OCI-LY1 (cell line): ENCODE measurements at regions not wholly inside any gene's neighbourhood (a gene's known extent, or its start where the extent isn't known, plus 50 kb on each side); places are given as distances from the start of the nearest gene placed in this dataset.

Source experiments
- H2AFZ ChIP-seq: fragments of 200-600 bp; sonication (generic), shearing (Covaris generic); 2 replicates; pipeline ENCODE4 v1.6.0; 2014; ENCODE audit warnings: antibody characterized with exemption, mild to moderate bottlenecking, low read length
- H3F3A ChIP-seq: fragments of 200-600 bp; sonication (generic), shearing (Covaris generic); 2 replicates; pipeline ENCODE4 v1.6.0; 2014; ENCODE audit warnings: mild to moderate bottlenecking, antibody characterized with exemption, low read length, moderate library complexity; ENCODE audit not compliant: insufficient read depth
- H3K27ac ChIP-seq: fragments of 200-600 bp; sonication (generic); 2 replicates; pipeline ENCODE4 v1.5.1; 2014; ENCODE audit warnings: low read length, mixed run types, mild to moderate bottlenecking, low read depth; ENCODE audit not compliant: poor library complexity, severe bottlenecking
- H3K27me3 ChIP-seq: fragments of 200-600 bp; sonication (generic); 2 replicates; pipeline ENCODE4 v1.6.0; 2014; ENCODE audit warnings: antibody characterized with exemption, mild to moderate bottlenecking, low read length, moderate library complexity; ENCODE audit not compliant: insufficient read depth
- H3K36me3 ChIP-seq: fragments of 200-600 bp; sonication (generic); 2 replicates; pipeline ENCODE4 v1.6.1; 2014; ENCODE audit warnings: mild to moderate bottlenecking, antibody characterized with exemption, low read length, moderate library complexity, mixed read lengths; ENCODE audit not compliant: insufficient read depth
- H3K4me1 ChIP-seq: fragments of 200-600 bp; sonication (generic); 2 replicates; pipeline ENCODE4 v1.5.1; 2014; ENCODE audit warnings: mild to moderate bottlenecking, low read length, moderate library complexity; ENCODE audit not compliant: insufficient read depth, severe bottlenecking
- H3K4me2 ChIP-seq: fragments of 200-600 bp; sonication (generic), shearing (Covaris generic); 2 replicates; pipeline ENCODE4 v1.6.1; 2014; ENCODE audit warnings: low read length
- H3K4me3 ChIP-seq: fragments of 200-600 bp; sonication (generic); 2 replicates; pipeline ENCODE4 v1.5.1; 2014; ENCODE audit warnings: low read length, low read depth, mild to moderate bottlenecking, mixed read lengths; ENCODE audit not compliant: poor library complexity, severe bottlenecking
- H3K79me2 ChIP-seq: fragments of 200-600 bp; shearing (Covaris generic); 2 replicates; pipeline ENCODE4 v1.6.1; 2016; ENCODE audit warnings: mixed run types, low read length, mixed read lengths; ENCODE audit not compliant: insufficient read depth
- H3K9ac ChIP-seq: fragments of 200-600 bp; sonication (generic), shearing (Covaris generic); 2 replicates; pipeline ENCODE4 v1.6.1; 2014; ENCODE audit warnings: mild to moderate bottlenecking, low read length, mixed read lengths
- H3K9me2 ChIP-seq: fragments of 200-600 bp; sonication (generic), shearing (Covaris generic); 2 replicates; pipeline ENCODE4 v1.6.1; 2014; ENCODE audit warnings: low read depth, mild to moderate bottlenecking, low read length, mixed read lengths
- H3K9me3 ChIP-seq: fragments of 200-600 bp; shearing (Covaris generic); 2 replicates; pipeline ENCODE4 v1.6.1; 2014; ENCODE audit warnings: low read length, mixed read lengths
- H4K20me1 ChIP-seq: fragments of 200-600 bp; sonication (generic), shearing (Covaris generic); 2 replicates; pipeline ENCODE4 v1.6.0; 2016; ENCODE audit warnings: mild to moderate bottlenecking, low read length; ENCODE audit not compliant: insufficient read depth
- CTCF ChIP-seq: fragments of 200-600 bp; sonication (generic), shearing (Covaris generic); IDR thresholded peaks from 2 replicates; pipeline ENCODE4 v1.5.1; 2017; ENCODE audit warnings: mild to moderate bottlenecking, antibody characterized with exemption, low read length, moderate library complexity, mixed read lengths
- EZH2 ChIP-seq: fragments of 200-600 bp; sonication (generic), shearing (Covaris generic); IDR thresholded peaks from 2 replicates; pipeline ENCODE4 v1.8.0; 2017; ENCODE audit warnings: borderline replicate concordance, mixed run types, mild to moderate bottlenecking, antibody characterized with exemption, low read length, moderate library complexity, mixed read lengths

- Histone ChIP-seq H3F3A (no peaks in the 10 kb centered on the region), H3K27ac (no peak overlapping the region), H2AFZ (no peak overlapping the region), H3K9me2 (no peaks in the 10 kb centered on the region), H3K4me2 (no peak overlapping the region), H3K27me3 (no peaks in the 10 kb centered on the region), H3K36me3 (no peaks in the 10 kb centered on the region), H3K79me2 (no peaks in the 10 kb centered on the region), H4K20me1 (no peaks in the 10 kb centered on the region), H3K9me3 (no peaks in the 10 kb centered on the region), H3K9ac (no peak overlapping the region), H3K4me3 (no peak overlapping the region), H3K4me1 (no peaks in the 10 kb centered on the region)
- TF ChIP-seq CTCF (no peak), EZH2 (no peak)
Observed at GRCh38 chr5:125743939-125744338, 679.3 kb upstream of the GRAMD2B start.

GRCh38 chr5:125746917-125747316, 676.3 kb upstream of the GRAMD2B start:
- Histone ChIP-seq H3K9ac (no peak overlapping the region), H3K4me2 (no peak overlapping the region), H3K4me1 (no peaks in the 10 kb centered on the region), H3K27ac (no peak overlapping the region), H3K9me3 (no peaks in the 10 kb centered on the region), H3K27me3 (no peaks in the 10 kb centered on the region), H3K79me2 (no peaks in the 10 kb centered on the region), H3K9me2 (no peaks in the 10 kb centered on the region), H3F3A (no peaks in the 10 kb centered on the region), H3K36me3 (no peaks in the 10 kb centered on the region), H4K20me1 (no peaks in the 10 kb centered on the region), H2AFZ (no peak overlapping the region), H3K4me3 (no peak overlapping the region)
- no peak for TF ChIP-seq EZH2

GRCh38 chr5:125750147-125750860, 672.9 kb upstream of the GRAMD2B start:
- TF ChIP-seq EZH2 (no peak), CTCF (no peak)
- Histone ChIP-seq H3K36me3 (no peaks in the 10 kb centered on the region), H4K20me1 (no peaks in the 10 kb centered on the region), H3K4me2 (no peak overlapping the region), H3K27me3 (no peaks in the 10 kb centered on the region), H3K4me3 (no peak overlapping the region), H3K9ac (no peak overlapping the region), H3K79me2 (no peaks in the 10 kb centered on the region), H3K27ac (no peak overlapping the region), H3K9me2 (no peaks in the 10 kb centered on the region), H3K9me3 (no peaks in the 10 kb centered on the region), H3F3A (no peaks in the 10 kb centered on the region), H3K4me1 (no peaks in the 10 kb centered on the region), H2AFZ (no peak overlapping the region)

GRCh38 chr5:125750861-125751186, 672.4 kb upstream of the GRAMD2B start:
- no peaks in the 10 kb centered on the region for H3K79me2 ChIP-seq
- no peak overlapping the region for H2AFZ ChIP-seq
- H3K9ac ChIP-seq, result no peak overlapping the region
- no peak overlapping the region for H3K27ac ChIP-seq
- no peaks in the 10 kb centered on the region for H4K20me1 ChIP-seq
- no peaks in the 10 kb centered on the region for H3K4me1 ChIP-seq
- H3K36me3 ChIP-seq, result no peaks in the 10 kb centered on the region
- no peaks in the 10 kb centered on the region for H3F3A ChIP-seq
- no peaks in the 10 kb centered on the region for H3K9me2 ChIP-seq
- H3K9me3 ChIP-seq, result no peaks in the 10 kb centered on the region
- no peak for TF ChIP-seq CTCF
- no peak for TF ChIP-seq EZH2
- no peaks in the 10 kb centered on the region for H3K27me3 ChIP-seq
- H3K4me3 ChIP-seq, result no peak overlapping the region
- H3K4me2 ChIP-seq, result no peak overlapping the region
